Amniotic epithelial cell (primary cell): ENCODE measurements at regions not wholly inside any gene's neighbourhood (a gene's known extent, or its start where the extent isn't known, plus 50 kb on each side); places are given as distances from the start of the nearest gene placed in this dataset.

Experiments used
- DNase-seq: peaks from one replicate; pipeline ENCODE4 v3.0.0-alpha.2; 2010; ENCODE audit warnings: low read depth

DNA sequence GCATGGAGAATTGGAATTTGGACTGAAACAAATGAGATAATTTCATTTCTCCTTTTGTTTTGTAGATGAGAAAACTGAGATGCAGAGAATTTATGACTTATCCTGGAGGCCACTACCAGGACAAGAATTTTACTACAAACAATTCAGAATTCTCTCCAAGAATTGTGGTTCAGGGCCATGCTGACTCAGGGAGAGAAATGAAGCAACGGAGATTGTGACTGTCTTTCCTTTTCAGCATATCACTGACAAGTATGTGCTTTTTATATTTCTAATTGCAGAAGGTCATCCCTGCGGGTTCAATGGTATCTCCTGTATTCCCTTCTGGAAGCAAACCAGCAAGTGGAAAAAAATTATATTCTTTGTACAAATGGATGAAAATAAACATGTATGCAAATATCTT is 170.8 kb upstream of the MITF start:
- peak; percentile 36 for DNase-seq

DNA sequence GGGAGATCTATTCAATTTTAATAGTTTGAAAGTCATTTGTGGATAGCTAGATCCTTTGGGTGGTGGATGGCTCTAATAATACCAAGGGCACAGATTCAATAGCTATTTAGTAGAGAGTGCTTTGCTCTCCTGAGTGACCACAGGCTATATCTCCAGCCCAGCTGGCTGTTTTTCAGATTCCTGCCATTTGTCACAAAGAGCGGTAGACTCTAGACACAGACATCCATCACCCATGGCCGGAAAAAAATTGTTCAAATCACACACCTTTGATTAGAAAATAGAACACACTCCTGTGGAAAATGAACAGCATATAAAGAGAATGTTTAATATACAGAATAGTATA is 171.6 kb upstream of the MITF start:
- no peak for DNase-seq

DNA sequence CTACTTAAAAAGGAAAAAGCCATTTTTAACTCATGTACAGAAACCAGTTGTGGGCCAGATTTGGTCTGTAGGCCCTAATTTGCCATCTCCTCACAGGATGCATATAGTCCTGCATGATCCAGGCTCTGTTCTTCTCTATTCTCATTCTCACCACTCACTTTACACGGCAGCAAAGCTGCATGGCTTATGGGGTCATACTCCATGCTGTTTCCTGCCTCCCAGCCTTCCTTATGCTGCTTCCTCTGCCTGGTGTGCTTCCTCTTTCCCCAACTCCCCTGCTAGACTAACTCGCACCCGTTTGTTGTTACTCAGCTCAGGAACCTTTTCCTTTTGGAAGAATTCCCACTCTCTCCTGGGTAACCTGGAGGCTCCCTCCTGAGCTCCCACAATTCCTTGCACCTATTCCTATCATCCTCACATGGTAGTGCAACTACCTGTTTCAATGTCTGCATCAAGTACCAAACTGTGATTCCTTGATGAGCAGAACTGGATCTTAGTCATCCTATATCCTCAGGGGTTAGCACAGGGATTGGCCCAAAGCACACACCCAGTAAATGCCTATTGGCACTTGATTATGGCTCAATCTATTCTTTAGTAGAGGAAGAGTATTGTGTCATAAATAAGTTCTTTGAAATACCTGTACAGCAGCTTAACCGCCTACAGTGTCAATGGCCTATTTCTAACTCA is 172.1 kb upstream of the MITF start:
- no peak for DNase-seq

DNA sequence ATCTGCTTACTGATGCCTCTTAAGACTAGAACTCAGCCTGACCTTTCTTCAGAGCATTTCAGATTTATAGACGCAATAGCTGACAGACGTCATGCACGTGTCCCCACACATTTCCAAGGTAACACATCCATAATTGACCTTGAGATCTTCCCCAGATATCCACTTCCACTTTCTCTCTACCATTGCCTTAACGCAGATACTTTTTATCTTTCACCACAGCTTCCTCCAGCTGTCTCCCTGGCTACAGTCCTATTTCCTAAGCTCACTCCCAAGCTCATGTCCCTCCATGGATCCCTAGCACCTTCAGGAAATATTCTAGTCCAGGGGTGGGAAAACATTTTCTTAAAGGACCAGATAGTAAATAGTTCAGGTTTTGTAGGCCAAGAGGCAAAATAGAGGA is 173.0 kb upstream of the MITF start:
- no peak for DNase-seq

DNA sequence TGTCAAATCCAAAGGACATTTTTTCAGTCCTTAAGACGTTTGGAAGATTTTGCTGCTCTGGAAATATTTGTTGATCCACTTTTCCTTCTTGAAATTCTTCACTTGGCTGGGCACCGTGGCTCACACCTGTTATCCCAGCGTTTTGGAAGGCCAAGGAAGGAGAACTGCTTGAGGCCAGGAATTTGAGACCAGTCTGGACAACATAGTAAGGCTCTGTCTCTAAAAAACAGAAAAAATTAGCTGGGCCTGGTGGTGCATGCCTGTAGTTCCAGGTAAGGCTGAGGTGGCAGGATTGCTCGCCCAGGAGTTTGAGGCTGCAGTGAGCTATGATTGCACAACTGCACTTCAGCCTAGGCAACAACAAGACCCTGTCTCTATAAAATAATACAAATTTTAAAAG is 173.9 kb upstream of the MITF start:
- DNase-seq: no peak

DNA sequence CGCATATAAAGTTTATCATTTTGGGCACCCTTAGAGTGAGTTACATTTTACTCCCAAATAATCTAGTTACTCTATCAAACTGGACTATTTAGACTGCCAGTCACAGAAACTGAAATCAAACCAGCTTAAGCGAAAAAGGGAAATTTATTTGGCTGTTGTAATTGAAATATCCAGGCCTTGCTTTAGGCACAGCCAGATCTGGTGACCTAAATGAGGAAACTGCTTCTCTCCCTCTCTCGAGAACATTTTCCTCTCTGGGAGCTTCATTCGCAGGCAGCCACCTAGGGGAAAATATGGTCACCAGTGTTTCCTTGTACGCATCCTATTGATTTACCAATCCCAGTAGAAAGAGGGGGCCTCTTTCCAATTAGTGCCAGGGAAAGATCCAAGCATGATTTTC is 175.3 kb upstream of the MITF start:
- no peak for DNase-seq

DNA sequence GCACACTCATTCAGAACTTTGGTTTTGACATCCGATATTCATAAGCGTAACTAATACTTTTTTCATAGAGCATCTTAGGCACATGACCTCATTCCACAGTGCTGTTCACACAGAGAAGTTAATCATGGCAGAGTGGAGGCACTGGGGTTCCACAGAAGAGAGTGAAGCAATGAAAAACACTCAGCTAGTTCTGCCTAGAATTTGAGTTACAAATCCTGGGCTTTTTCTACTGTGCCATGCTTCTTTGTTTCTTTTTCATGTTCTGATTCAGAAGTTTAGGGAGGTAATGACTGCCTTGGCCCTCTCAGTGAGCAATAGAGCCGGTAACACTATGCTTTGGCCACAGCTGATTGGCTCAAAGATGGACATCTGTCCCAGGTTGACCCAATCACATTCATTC is 176.1 kb upstream of the MITF start:
- no peak for DNase-seq

DNA sequence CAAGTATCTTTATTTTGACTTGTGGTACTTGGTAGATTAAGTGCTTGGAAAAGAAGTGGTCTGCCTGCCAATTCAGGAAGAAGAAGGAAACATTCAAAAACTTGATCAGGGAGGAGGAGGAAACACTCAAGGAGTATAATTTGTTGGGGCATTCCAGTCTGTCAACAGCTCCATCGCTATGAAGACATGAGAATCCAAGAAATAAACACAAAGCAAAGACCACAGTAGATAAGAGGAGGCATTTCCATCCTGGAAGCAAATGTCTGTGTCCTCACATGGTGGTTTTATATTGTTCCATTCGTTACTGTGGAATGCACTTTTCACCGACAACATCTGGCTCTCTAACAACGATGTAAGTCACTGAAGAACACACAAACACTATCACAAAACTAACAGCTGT is 176.1 kb upstream of the FRMD4B start:
- DNase-seq: peak; percentile 24

DNA sequence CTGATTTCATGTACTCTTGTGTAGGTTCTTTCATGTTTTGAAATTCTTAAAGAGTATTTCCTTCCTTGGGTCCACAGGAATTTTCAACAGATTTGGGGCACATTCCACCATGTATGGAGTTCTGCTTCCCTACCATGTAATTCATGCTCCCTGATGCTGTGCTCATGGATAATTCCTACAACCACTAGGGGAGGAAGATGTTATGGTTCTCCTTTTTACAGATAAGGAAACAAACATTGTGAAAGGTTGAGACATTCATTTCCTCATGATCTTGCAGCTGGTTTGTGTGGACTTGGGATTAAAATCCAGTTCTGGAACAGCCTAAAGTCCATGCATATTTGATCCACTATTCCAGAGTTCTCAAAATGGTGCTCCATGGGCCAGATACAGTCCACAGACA is 174.9 kb upstream of the FRMD4B start:
- DNase-seq: peak; percentile 5

DNA sequence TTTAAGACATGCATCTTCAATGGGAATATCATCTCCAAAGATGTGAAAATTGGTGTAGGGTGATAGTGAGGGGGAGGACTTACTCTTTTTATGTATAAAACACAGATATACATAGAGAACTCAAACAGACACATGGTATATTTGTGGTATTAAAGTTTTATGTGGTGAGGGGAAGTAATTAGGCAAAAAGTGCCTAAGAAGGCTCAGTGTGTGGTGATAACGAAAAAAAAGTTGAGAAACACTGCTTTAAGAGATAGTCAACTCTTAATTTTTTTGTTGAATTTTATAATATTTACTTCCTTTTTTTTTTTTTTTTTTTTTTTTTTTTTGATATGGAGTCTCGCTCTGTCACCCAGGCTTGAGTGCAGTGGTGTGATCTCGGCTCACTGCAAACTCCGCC is 174.2 kb upstream of the FRMD4B start:
- no peak for DNase-seq

DNA sequence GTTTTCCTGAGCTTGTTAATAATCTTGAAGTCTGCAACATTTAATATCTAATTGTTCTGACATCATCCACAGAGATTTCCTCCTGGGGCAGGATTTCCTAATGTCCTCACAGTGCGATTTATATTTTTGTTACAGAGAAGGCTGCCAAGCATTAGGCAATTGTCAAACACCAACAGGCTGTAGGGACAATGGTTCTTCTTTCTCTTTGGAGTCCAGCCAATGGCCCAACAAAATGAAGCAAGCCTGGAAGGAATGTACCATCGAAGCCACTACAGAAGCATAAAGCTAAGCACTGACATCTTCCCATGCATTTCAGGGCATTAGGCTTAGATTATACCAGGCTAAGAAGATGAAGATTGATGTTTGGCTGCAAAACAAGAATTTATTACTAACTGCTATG is 173.0 kb upstream of the FRMD4B start:
- peak; percentile 42 for DNase-seq

DNA sequence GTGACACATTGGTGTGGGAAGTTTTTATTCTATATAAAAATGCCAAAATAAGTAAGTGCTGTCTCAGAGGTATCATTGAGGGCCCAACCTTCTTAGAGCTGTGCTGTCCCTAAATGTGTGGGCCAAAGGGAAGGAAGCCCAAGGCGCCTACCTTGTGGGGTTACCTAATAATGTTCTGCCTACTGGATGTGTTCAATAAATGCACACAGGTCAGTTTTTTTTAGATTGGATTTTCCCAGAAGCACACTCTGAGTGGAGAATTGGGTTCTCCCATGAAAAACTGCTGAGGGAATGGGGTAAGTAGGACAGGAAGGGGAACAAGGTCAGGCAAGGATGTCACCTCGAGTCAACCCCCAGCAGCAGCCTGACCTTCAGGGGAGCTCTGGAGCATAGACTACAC is 168.7 kb upstream of the FRMD4B start:
- DNase-seq: no peak

DNA sequence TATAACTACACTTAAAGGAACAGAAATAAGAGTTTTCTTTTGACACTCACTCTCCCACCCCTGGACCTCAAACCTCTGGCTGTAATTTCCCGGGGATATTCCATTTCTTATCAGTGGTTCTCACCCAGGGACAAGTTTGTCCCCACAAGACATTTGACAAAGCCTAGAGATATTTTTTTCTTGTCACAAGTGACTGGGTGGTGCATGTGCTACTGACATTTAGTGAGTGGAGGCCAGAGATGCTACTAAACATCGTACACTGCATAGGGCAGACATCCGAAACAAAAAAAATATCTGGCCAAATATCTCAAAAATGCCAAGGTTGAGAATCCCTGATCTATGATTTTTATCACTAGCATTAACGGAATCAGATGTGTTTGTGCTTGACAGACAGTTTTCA is 168.0 kb upstream of the FRMD4B start:
- no peak for DNase-seq

DNA sequence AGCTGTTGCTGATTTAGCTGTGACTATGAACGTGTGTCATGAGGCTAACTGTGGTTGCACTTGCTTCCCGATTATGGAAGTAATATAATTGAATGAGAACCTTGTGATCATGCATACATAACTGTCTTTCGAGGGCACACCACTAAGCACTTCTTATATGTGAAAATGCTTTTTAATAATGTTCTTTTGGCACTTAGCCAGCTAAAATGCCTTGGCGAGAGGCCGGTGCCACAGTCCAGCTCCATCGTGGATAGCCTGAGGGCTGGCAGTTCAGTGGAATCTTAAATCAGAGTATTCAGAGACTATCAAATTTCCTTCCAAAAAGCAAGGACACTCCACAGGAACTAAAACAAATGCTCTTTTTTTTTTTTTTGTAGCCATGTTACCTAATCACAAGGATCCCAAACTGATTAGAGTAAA is 161.6 kb upstream of the FRMD4B start:
- DNase-seq: no peak

DNA sequence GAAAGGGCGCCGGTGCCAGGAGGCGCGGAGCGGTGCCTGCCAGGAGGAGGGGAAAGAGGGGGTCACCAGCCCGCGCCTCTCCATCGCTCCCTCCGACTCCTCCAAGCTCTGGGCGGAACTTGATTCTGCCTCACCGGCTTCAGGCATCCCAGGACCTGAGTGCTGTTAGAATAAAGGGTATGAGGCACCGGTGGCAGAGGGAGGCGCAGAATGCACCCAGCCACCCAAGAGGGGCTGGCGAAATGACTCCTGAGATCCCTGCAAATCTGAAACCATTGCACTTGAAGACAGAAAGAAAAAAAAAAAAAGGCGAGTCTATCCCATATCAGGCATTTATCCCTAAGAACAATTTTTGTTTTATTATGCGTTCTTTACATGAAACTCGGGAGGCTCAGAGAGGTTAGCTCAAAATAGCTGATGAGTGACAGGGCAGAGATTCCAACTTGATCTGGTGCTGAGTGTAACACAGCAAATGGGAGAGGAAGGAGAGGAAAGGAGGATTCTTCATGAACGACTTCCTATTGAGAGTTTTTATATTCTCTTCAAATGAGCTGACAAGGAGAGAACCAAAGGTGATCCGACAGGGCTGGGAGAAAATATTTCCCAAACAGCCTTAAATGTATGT is 157.0 kb upstream of the FRMD4B start:
- DNase-seq: no peak

DNA sequence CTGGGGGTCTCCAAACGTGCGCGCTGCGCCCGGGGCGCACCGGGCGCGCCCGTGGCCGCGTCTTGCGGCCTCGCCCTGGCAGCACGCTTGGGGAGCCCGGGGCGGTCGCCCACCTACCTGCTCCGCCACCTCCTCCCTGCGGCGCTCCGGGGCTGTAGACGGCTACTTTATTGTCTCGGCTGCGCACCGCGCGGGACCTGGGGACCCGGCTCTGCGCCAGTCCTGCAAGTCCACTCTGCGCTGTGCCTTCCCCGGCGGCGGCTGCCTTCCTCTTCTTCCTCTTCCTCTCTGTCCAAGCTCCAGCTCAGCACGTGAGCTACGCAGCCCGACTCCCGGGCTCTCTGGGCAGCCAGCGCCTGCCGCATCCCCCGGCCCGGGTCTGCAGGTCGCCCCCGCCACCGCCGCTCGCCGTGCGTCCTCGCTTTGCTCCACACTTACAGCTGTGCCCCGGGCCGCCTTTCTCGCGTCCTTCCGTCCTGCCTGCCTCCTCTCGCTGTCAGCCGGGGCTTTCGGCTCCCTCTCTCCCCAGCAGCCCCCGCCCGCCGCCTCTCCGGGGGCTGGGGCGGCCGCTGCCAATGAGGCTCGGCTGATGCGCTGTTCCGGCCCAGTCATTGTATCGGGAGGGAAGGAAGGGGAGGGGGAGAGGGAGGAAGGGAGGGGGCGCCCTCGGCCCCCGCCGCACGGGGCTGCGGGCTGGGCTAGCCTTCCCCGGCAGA is 156.4 kb upstream of the FRMD4B start:
- DNase-seq: no peak

DNA sequence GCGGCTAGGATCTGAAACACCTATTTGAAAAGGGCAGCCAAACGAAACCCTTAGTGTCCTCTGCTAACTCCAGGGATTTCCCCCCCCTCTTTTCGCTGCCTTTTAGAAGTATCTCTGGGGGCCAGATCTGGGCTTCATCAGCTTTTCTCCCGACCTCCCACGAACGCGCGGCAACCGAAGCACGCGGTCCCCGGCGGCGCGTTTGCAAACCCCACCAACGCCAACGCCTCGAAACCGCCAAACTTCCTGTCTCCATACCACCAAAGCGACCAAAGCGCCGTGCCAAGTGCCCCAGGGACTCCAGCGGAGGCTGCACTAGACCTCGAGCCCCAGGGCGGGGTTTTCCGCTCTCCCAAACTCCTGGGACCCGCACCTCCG is 155.8 kb upstream of the FRMD4B start:
- DNase-seq: peak; percentile 1

DNA sequence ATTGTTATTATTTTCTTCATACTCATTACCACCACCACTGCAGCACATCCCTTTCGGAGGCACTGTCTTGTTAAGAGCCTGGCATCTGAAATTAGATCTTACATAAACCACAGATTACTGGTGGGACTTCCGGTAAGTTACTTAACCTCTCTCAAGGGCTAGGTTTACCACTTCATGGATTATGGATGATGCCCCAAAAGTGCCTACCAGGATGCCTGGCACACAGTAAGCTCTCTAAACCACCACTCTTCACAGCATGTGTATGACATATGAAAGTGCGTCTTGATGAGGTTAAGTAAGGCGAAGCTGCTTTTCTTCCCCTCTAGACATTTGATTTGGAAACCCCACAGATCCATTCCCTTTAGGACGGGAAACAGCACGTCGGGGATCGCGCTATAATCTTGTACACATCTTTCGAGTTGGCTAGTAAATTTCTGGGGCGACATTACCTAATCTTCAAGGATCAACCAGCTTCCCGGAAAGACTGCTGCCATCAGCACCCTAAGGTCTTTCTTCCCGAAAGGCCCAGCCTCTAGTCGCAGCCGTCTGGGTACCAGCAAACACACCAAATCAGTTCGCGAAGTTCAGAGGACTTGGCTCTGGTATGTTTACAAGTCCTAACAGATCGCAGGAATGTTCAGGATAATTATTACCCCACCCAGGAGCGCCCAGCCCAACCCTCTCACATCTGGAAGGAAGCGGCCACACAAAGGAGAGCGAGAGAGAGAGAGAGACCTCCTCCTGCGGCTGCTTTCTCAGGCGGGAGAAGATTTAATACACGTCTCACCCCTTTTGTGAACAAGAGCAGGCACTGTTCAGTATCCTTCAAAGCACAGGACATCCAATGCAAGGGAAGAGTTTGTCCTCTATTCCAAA is 155.1 kb upstream of the FRMD4B start:
- no peak for DNase-seq

DNA sequence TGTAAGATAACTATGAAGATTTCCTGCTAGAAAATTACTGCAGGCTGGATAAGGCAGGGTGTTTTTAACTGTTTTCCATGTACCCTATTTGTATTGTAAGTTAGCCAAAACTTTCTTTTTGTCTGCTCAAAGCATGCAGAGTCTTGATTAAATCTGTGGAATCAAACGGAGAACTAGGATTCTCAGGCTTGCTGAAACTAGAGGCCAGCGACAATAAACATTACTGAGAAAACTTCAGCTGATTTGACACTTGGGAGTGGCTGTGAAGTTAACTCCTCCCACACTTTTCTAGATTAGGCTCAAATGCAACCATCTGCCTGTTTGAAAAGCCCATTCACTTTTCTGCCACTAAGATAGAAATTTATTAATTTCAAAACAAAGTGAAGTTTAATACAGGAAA is 153.2 kb upstream of the FRMD4B start:
- DNase-seq: no peak

DNA sequence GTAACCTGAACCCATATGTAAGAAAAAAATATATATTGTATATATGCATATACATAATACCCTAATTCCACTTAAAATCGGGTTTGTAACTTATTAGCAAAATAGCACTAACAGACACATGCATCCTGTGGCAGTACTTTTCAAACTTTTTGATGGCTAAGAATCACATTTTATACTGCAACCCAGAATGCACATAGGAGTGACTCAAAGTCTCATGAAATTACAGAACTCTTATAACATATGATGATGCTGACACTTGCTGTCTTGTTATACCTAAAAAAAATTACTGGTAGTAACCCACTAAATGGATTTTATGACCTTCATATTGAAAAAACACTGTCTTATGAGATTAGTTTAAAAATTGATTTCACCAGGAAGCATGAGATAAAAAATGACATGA is 152.4 kb upstream of the FRMD4B start:
- DNase-seq: no peak

DNA sequence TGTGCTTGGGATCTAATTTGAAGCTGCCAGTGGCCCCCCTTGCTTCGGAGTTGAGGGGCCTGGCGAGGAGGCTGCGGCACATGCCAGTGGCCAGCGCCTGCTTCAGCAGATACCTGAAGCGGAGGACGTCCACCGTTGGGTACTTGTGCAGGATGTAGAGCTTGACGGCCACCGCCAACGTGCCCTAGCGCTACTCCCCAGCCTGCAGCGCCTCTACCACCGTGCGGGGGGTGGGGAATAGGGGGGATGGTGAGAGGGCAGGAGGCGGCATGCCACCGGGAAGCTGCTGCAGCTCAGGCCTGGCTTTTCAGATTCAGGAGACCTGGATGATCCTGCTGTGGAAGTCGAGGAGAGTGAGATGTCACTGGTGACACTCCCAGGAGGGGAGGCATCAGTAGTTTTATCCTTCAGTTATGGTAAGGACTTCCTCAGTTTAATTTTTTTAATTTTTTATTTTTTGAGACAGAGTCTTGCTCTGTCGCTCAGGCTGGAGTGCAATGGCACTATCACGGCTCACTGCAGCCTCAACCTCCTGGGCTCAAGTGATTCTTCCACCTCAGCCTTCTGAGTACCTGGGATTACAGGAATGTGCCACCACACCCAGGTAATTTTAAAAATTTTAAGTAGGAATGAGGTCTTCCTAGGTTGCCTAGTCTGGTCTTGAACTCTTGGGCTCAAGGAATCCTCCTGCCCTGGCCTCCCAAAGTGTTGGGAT is 150.6 kb upstream of the FRMD4B start:
- no peak for DNase-seq

DNA sequence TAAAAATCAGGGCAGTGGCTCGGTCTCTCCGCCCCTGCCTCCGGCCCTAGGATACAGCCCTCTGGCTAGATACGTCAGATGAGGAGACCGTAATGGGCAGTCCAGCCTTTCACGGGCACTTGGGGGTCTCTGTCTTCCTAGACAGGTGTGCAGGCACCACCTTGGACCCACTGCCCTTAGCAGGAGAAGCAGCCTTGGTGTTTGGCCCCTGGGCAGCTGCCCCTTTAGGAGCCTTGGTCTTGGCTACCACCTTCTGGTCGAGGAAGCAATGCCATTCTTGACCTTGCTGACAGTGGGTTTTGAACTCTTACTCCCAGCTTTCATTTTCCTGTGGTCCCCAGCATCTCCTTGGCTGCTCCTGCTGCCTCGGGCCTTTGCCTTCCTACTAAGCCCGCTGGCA is 149.7 kb upstream of the FRMD4B start:
- DNase-seq: no peak
